Neural progenitor cell (in vitro differentiated cells): ENCODE measurements at regions not wholly inside any gene's neighbourhood (a gene's known extent, or its start where the extent isn't known, plus 50 kb on each side); places are given as distances from the start of the nearest gene placed in this dataset.

Source experiments
- CTCF ChIP-seq: fragments of 200-600 bp; sonication (generic); IDR thresholded peaks from 2 replicates; pipeline ENCODE4 v1.5.1; 2017; ENCODE audit warnings: antibody characterized with exemption, mild to moderate bottlenecking
- EZH2 ChIP-seq: fragments of 200-600 bp; sonication (generic); IDR thresholded peaks from 2 replicates; pipeline ENCODE4 v1.6.1; 2017; ENCODE audit warnings: antibody characterized with exemption, mild to moderate bottlenecking, moderate library complexity

GRCh38 chr4:121277194-121278105, 103.4 kb downstream of the QRFPR start:
- TF ChIP-seq CTCF (peak; percentile 56), EZH2 (no peak)
